Mesenchymal stem cell (in vitro differentiated cells and primary cell): ENCODE measurements at regions not wholly inside any gene's neighbourhood (a gene's known extent, or its start where the extent isn't known, plus 50 kb on each side); places are given as distances from the start of the nearest gene placed in this dataset.
"Not testable (repeated sequence)": the region's sequence is repeated elsewhere in the genome, so short reads cannot be mapped to it uniquely, and the experiment has no call there.

Experiments used
- DNase-seq: peaks from one replicate; pipeline ENCODE4 v3.0.0-alpha.2; 2013
- H2AFZ ChIP-seq: one replicate; pipeline ENCODE4 v1.6.1; 2013; ENCODE audit warnings: low read depth, mild to moderate bottlenecking, control low read depth, inconsistent platforms, low read length, moderate library complexity
- H2AK5ac ChIP-seq: 2 replicates; pipeline ENCODE4 v1.6.1; 2013; ENCODE audit warnings: low read length, moderate library complexity, mild to moderate bottlenecking, inconsistent platforms; ENCODE audit not compliant: severe bottlenecking
- H2BK120ac ChIP-seq: one replicate; pipeline ENCODE4 v1.6.1; 2013; ENCODE audit warnings: low read depth, mild to moderate bottlenecking, inconsistent platforms, low read length, moderate library complexity
- H2BK12ac ChIP-seq, 2 experiments: one replicate each; pipeline ENCODE4 v1.6.1; 2013; ENCODE audit warnings: inconsistent platforms in 2 of 2, low read length in 2 of 2, mild to moderate bottlenecking in 2 of 2, moderate library complexity in 2 of 2, control low read depth in 1 of 2
- H2BK15ac ChIP-seq: one replicate; pipeline ENCODE4 v1.6.1; 2013; ENCODE audit warnings: mild to moderate bottlenecking, low read depth, inconsistent platforms; ENCODE audit not compliant: poor library complexity, severe bottlenecking
- H2BK5ac ChIP-seq: 2 replicates; pipeline ENCODE4 v1.6.1; 2013; ENCODE audit warnings: low read depth, mild to moderate bottlenecking, low read length, control low read depth, inconsistent platforms; ENCODE audit not compliant: poor library complexity, severe bottlenecking
- H3K14ac ChIP-seq, 2 experiments: one replicate each; pipeline ENCODE4 v1.6.1; 2013; ENCODE audit warnings: inconsistent platforms in 2 of 2, low read length in 2 of 2, control low read depth in 1 of 2, mild to moderate bottlenecking in 1 of 2, moderate library complexity in 1 of 2
- H3K18ac ChIP-seq, 2 experiments: one replicate each; pipeline ENCODE4 v1.6.1; 2013; ENCODE audit warnings: inconsistent platforms in 2 of 2, low read length in 2 of 2, control low read depth in 1 of 2, low read depth in 1 of 2, mild to moderate bottlenecking in 1 of 2
- H3K23ac ChIP-seq, 2 experiments: one replicate each; pipeline ENCODE4 v1.6.1; 2013; ENCODE audit warnings: inconsistent platforms in 2 of 2, low read length in 2 of 2, mild to moderate bottlenecking in 2 of 2, moderate library complexity in 2 of 2, control low read depth in 1 of 2
- H3K27ac ChIP-seq: 2 replicates; pipeline ENCODE4 v1.5.1; 2013; ENCODE audit warnings: mild to moderate bottlenecking, moderate library complexity, low read length, control low read depth, inconsistent platforms; ENCODE audit not compliant: poor library complexity, severe bottlenecking
- H3K27me3 ChIP-seq, 2 experiments: 2 replicates each; pipeline versions ENCODE4 v1.6.1 to v1.7.0; 2013; ENCODE audit warnings: low read length in 2 of 2, mild to moderate bottlenecking in 2 of 2, moderate library complexity in 2 of 2, control low read depth in 1 of 2, inconsistent platforms in 1 of 2; ENCODE audit not compliant: control insufficient read depth in 1 of 2, insufficient read depth in 1 of 2
- H3K36me3 ChIP-seq, 2 experiments: 2 replicates each; pipeline versions ENCODE4 v1.6.1 to v1.7.0; 2013; ENCODE audit warnings: low read length in 2 of 2, control low read depth in 1 of 2, inconsistent platforms in 1 of 2, low read depth in 1 of 2, mild to moderate bottlenecking in 1 of 2; ENCODE audit not compliant: insufficient read depth in 2 of 2, control insufficient read depth in 1 of 2
- H3K4ac ChIP-seq, 2 experiments: one replicate each; pipeline ENCODE4 v1.6.1; 2013; ENCODE audit warnings: inconsistent platforms in 2 of 2, low read length in 2 of 2, mild to moderate bottlenecking in 2 of 2, moderate library complexity in 2 of 2, control low read depth in 1 of 2, low read depth in 1 of 2
- H3K4me1 ChIP-seq: 2 replicates; pipeline ENCODE4 v1.6.1; 2013; ENCODE audit warnings: low read depth, low read length, control low read depth; ENCODE audit not compliant: control insufficient read depth, insufficient read depth
- H3K4me2 ChIP-seq: 2 replicates; pipeline ENCODE4 v1.6.1; 2013; ENCODE audit warnings: low read length, mild to moderate bottlenecking, inconsistent platforms; ENCODE audit not compliant: poor library complexity, severe bottlenecking
- H3K4me3 ChIP-seq, 2 experiments: 2 replicates each; pipeline versions ENCODE4 v1.5.1 to v1.7.0; 2013; ENCODE audit warnings: low read length in 2 of 2, mild to moderate bottlenecking in 2 of 2, control low read depth in 1 of 2, low read depth in 1 of 2; ENCODE audit not compliant: insufficient read depth in 1 of 2
- H3K79me1 ChIP-seq: replicated peaks from 2 replicates; pipeline ENCODE4 v1.6.1; 2013; ENCODE audit warnings: mild to moderate bottlenecking, control low read depth, low read length, inconsistent platforms; ENCODE audit not compliant: poor library complexity, severe bottlenecking
- H3K9ac ChIP-seq: 2 replicates; pipeline ENCODE4 v1.7.0; 2013; ENCODE audit warnings: mild to moderate bottlenecking, low read length, moderate library complexity
- H3K9me3 ChIP-seq: 2 replicates; pipeline ENCODE4 v1.7.0; 2013; ENCODE audit warnings: mild to moderate bottlenecking, low read length; ENCODE audit not compliant: control insufficient read depth
- H4K8ac ChIP-seq: one replicate; pipeline ENCODE4 v1.6.1; 2013; ENCODE audit warnings: inconsistent platforms, mild to moderate bottlenecking, low read length, moderate library complexity
- H4K91ac ChIP-seq: one replicate; pipeline ENCODE4 v1.6.1; 2013; ENCODE audit warnings: mild to moderate bottlenecking, low read length, inconsistent platforms
- WGBS: methylation state at CpG from one replicate; pipeline ENCODE4 v1.1.7; 2013; ENCODE audit warnings: mixed read lengths; 5-methylcytosine and 5-hydroxymethylcytosine counted together

DNA sequence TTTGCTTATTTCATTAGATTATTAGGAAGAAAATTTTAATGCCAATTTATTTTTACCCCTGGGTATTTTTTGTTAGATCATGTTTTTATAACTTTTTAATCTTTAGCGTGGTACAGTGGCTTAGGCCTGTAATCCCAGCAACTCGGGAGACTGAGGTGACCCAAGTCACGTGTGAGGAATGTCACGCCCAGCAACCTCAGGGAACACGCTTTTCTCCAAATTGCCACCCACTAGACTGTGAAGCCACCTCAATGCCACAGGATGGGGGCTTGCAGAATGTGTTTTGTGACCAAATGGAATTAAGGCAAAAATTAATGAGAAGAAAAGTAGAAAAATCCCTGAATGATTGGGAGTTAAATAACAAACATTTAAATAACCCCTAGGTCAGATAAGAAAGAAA lies 141.8 kb downstream of the LAT start:
- no peaks in the 10 kb centered on the region for H3K36me3 ChIP-seq

GRCh38 chr16:29126057-29126494 lies 141.2 kb downstream of the LAT start:
- no peak overlapping the region for H4K8ac ChIP-seq
- peak overlapping the region; percentile 35 for H3K9ac ChIP-seq
- no peak overlapping the region for H3K18ac ChIP-seq
- no peaks in the 10 kb centered on the region for H3K79me1 ChIP-seq
- H3K27me3 ChIP-seq: peaks cover 0 to 4% of the 10 kb centered on the region in 2 experiments
- 95% methylated on average over 15 of the region's 15 CpGs for WGBS
- H3K9me3 ChIP-seq: no peaks in the 10 kb centered on the region
- no peak overlapping the region for H3K14ac ChIP-seq
- H2BK15ac ChIP-seq: no peak overlapping the region
- H4K91ac ChIP-seq: no peak overlapping the region
- no peaks in the 10 kb centered on the region for H3K36me3 ChIP-seq
- H3K27ac ChIP-seq: no peak overlapping the region
- H3K4me1 ChIP-seq: no peaks in the 10 kb centered on the region
- no peak overlapping the region for H3K4me2 ChIP-seq
- H3K4me3 ChIP-seq: no peak overlapping the region
- no peak overlapping the region for H2BK12ac ChIP-seq
- H2BK120ac ChIP-seq: no peak overlapping the region
- no peak overlapping the region for H2BK5ac ChIP-seq
- DNase-seq: no peak
- no peak overlapping the region for H2AFZ ChIP-seq
- H2AK5ac ChIP-seq: no peak overlapping the region
- H3K23ac ChIP-seq: no peak overlapping the region
- no peak overlapping the region for H3K4ac ChIP-seq

More for the DNA sequence above, 141.8 kb downstream of the LAT start:
- DNase-seq: no peak
- Histone ChIP-seq H3K23ac (no peak overlapping the region), H3K27me3 (peaks cover 0 to 4% of the 10 kb centered on the region in 2 experiments), H3K18ac (no peak overlapping the region), H2BK5ac (no peak overlapping the region), H3K79me1 (no peaks in the 10 kb centered on the region), H2BK120ac (no peak overlapping the region), H4K91ac (no peak overlapping the region), H2BK12ac (no peak overlapping the region), H3K4me2 (no peak overlapping the region), H2AK5ac (no peak overlapping the region), H3K4me1 (no peaks in the 10 kb centered on the region), H3K4ac (no peak overlapping the region), H3K27ac (no peak overlapping the region), H2AFZ (no peak overlapping the region), H3K9me3 (no peaks in the 10 kb centered on the region), H4K8ac (no peak overlapping the region), H3K4me3 (no peak overlapping the region), H3K9ac (no peak overlapping the region), H2BK15ac (no peak overlapping the region), H3K14ac (no peak overlapping the region)
- 70% methylated on average over 4 of the region's 5 CpGs for WGBS

- Histone ChIP-seq H2BK5ac (no peak overlapping the region), H2AFZ (no peak overlapping the region), H2AK5ac (no peak overlapping the region), H3K4me3 (no peak overlapping the region), H3K4me1 (no peaks in the 10 kb centered on the region), H3K36me3 (no peaks in the 10 kb centered on the region), H3K79me1 (no peaks in the 10 kb centered on the region), H3K4ac (no peak overlapping the region), H4K8ac (no peak overlapping the region), H3K27me3 (peaks cover 0 to 4% of the 10 kb centered on the region in 2 experiments), H3K18ac (no peak overlapping the region), H4K91ac (no peak overlapping the region), H2BK120ac (no peak overlapping the region), H3K27ac (no peak overlapping the region), H3K4me2 (no peak overlapping the region), H3K9ac (no peak overlapping the region), H3K9me3 (no peaks in the 10 kb centered on the region), H3K14ac (no peak overlapping the region), H2BK15ac (no peak overlapping the region), H3K23ac (no peak overlapping the region), H2BK12ac (no peak overlapping the region)
- DNase-seq: no peak
- 88% methylated on average over 7 of the region's 8 CpGs for WGBS
Observed at GRCh38 chr16:29124828-29125227, 140.0 kb downstream of the LAT start.

DNA sequence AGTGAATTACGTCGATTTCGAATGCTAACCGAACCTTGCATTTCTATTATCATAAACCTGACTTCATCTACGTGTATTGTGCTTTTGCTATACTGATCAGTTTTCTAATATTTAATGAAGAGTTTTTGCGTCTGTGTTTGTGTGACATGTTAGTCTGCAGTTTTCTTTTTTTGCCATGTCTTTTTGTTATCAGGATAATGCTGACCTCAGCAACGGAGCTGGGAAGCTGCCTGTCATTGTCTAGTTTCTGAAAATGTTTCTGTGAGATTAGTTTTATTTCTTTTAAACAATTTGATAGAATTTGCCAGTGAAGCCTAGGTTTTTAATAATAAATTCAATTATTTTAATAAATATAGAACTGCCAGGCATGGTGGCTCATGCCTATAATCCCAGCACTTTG lies 139.3 kb downstream of the LAT start:
- not testable (repeated sequence) for H3K4me1 ChIP-seq, H2BK120ac ChIP-seq, H3K4me2 ChIP-seq, H4K8ac ChIP-seq, H2BK15ac ChIP-seq, H3K36me3 ChIP-seq, H2BK12ac ChIP-seq, H2AK5ac ChIP-seq, H3K18ac ChIP-seq, DNase-seq, H2BK5ac ChIP-seq, H3K14ac ChIP-seq, H4K91ac ChIP-seq, H3K4ac ChIP-seq, H3K23ac ChIP-seq, H3K9ac ChIP-seq, H3K9me3 ChIP-seq, H2AFZ ChIP-seq, H3K4me3 ChIP-seq, H3K27me3 ChIP-seq, H3K27ac ChIP-seq, H3K79me1 ChIP-seq
- WGBS: 95% methylated on average over 5 of the region's 7 CpGs
